ENCODE measurements at regions not wholly inside any gene's neighbourhood (a gene's known extent, or its start where the extent isn't known, plus 50 kb on each side); places are given as distances from the start of the nearest gene placed in this dataset.

- TF ChIP-seq TAF1 (IDR thresholded peaks at IDR 0.05; ENCODE audit: low read depth) (no peak), CEBPB (IDR thresholded peaks at IDR 0.05) (no peak), FOXM1 (IDR thresholded peaks at IDR 0.05; ENCODE audit: borderline replicate concordance, low read depth) (no peak), RAD21 (IDR thresholded peaks at IDR 0.05; ENCODE audit: low read depth) (no peak), TCF12 (IDR thresholded peaks at IDR 0.05; ENCODE audit: low read depth) (no peak), EP300 (IDR thresholded peaks at IDR 0.05; ENCODE audit: borderline replicate concordance) (no peak), YY1 (IDR thresholded peaks at IDR 0.05; ENCODE audit: low read depth) (no peak), USF1 (IDR thresholded peaks at IDR 0.05) (no peak), NFIC (IDR thresholded peaks at IDR 0.05) (no peak)
- TF ChIP-seq, protein P1, sequence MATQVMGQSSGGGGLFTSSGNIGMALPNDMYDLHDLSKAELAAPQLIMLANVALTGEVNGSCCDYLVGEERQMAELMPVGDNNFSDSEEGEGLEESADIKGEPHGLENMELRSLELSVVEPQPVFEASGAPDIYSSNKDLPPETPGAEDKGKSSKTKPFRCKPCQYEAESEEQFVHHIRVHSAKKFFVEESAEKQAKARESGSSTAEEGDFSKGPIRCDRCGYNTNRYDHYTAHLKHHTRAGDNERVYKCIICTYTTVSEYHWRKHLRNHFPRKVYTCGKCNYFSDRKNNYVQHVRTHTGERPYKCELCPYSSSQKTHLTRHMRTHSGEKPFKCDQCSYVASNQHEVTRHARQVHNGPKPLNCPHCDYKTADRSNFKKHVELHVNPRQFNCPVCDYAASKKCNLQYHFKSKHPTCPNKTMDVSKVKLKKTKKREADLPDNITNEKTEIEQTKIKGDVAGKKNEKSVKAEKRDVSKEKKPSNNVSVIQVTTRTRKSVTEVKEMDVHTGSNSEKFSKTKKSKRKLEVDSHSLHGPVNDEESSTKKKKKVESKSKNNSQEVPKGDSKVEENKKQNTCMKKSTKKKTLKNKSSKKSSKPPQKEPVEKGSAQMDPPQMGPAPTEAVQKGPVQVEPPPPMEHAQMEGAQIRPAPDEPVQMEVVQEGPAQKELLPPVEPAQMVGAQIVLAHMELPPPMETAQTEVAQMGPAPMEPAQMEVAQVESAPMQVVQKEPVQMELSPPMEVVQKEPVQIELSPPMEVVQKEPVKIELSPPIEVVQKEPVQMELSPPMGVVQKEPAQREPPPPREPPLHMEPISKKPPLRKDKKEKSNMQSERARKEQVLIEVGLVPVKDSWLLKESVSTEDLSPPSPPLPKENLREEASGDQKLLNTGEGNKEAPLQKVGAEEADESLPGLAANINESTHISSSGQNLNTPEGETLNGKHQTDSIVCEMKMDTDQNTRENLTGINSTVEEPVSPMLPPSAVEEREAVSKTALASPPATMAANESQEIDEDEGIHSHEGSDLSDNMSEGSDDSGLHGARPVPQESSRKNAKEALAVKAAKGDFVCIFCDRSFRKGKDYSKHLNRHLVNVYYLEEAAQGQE (IDR thresholded peaks at IDR 0.05; ENCODE audit: low read depth): no peak
- TF ChIP-seq, protein P2, sequence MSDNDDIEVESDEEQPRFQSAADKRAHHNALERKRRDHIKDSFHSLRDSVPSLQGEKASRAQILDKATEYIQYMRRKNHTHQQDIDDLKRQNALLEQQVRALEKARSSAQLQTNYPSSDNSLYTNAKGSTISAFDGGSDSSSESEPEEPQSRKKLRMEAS (IDR thresholded peaks at IDR 0.05): no peak
Observed at GRCh38 chr14:98022541-98023520, 1225.6 kb downstream of the VRK1 start.
